PC-9 (cell line): ENCODE measurements at regions not wholly inside any gene's neighbourhood (a gene's known extent, or its start where the extent isn't known, plus 50 kb on each side); places are given as distances from the start of the nearest gene placed in this dataset.

ENCODE experiments used
- CTCF ChIP-seq: fragments of 200-600 bp; sonication (generic); conservative IDR thresholded peaks from 2 replicates; pipeline ENCODE4 v1.6.1; 2017; ENCODE audit warnings: mixed run types, antibody characterized with exemption, mild to moderate bottlenecking, moderate library complexity
- EZH2 ChIP-seq: fragments of 200-600 bp; sonication (generic); IDR thresholded peaks from 2 replicates; pipeline ENCODE4 v1.8.0; 2017; ENCODE audit warnings: antibody characterized with exemption, low read depth

GRCh38 chr9:20016611-20017010 is 227.8 kb upstream of the SLC24A2 start:
- TF ChIP-seq CTCF = no peak
- TF ChIP-seq EZH2 = no peak
